Cortex of kidney (tissue), 1 donor: ENCODE measurements at regions not wholly inside any gene's neighbourhood (a gene's known extent, or its start where the extent isn't known, plus 50 kb on each side); places are given as distances from the start of the nearest gene placed in this dataset.

Experiments
- DNase-seq: peaks from one replicate; lab custom pipeline; 2025; lab: John Stamatoyannopoulos, UW

- DNase-seq = no peak
Observed at GRCh38 chr15:66905954-66906353, 159.4 kb upstream of the SMAD3 start.

GRCh38 chr15:66906668-66907614 lies 158.5 kb upstream of the SMAD3 start:
- no peak for DNase-seq

DNA sequence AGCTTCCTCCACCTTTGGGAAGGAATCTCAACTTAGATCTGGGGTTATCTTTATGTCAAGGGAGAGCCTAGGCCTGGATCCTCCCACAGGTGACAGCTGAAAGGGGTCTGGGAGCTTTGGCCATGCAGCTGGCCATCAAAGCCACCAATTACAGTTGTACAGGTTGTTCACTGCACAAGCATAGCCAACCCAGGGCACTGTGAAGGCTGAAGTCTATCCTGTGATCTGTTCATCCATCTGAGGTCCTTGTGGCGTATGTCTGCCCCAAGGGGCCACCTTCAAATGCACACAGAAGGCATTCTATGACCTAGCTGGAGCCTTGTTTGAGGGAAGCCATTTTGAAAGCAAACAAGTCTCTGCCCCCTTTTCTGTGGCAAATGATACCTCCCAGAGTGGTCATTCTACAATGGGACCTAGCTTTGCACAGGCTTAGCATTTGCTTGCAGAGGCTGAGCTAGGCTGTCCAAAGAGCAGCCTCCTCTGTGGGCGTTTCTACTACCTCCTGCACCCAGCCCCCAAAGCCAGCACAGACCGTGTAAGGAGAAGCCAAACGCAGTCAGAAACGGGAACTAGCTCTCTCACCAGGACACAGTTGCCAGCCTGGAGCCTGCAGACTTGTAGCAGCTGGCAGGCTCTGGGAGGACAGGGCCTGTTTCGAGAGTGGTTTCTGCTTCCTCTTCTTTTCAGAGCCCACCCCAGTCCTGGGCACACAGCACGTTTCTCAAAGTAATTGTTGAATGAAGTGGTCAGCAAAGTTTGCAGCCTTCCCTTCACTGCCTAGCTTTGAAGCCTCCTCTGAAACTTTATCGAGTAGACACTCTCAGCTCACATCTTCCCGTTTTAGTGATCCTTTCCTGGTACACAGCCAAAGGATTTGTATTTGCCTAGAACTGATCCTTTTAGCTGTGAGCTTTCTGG lies 157.3 kb upstream of the SMAD3 start:
- no peak for DNase-seq

GRCh38 chr15:66908744-66909095 lies 156.7 kb upstream of the SMAD3 start:
- DNase-seq = no peak

GRCh38 chr15:66909381-66909890 lies 156.0 kb upstream of the SMAD3 start:
- no peak for DNase-seq

- DNase-seq = no peak
Observed at GRCh38 chr15:66911131-66911700, 154.2 kb upstream of the SMAD3 start.

- DNase-seq = no peak
Observed at GRCh38 chr15:66912001-66912400, 153.4 kb upstream of the SMAD3 start.

- no peak for DNase-seq
Observed at GRCh38 chr15:66912441-66912840, 153.0 kb upstream of the SMAD3 start.

DNA sequence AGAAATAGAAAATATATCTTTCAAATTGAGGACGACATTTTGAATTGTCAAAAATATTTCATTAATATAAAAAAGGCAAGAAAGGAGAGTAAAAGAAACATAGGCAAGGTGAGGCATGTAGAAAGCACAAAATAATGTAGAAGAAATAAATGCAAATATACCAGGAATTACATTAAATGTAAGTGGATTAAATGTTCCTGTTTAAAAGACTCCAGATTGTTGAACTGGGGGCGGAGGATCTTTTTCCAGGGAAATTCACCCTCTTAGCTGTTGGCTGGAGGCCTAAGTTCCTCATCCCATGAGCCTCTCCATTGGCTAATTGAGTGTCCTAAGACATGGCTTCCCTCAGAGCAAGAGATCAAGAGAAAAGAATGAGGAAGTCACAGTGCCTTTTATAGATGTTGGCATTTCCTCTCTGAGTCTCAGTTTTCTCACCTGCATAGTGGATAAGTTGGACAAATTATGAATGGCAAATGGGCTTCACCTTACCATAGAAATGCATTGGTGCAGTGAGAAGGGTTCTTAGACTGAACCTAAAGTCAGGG lies 147.4 kb upstream of the SMAD3 start:
- no peak for DNase-seq

GRCh38 chr15:66919421-66919820 lies 146.0 kb upstream of the SMAD3 start:
- no peak for DNase-seq

- DNase-seq = no peak
Observed at GRCh38 chr15:66921319-66921915, 144.0 kb upstream of the SMAD3 start.

DNA sequence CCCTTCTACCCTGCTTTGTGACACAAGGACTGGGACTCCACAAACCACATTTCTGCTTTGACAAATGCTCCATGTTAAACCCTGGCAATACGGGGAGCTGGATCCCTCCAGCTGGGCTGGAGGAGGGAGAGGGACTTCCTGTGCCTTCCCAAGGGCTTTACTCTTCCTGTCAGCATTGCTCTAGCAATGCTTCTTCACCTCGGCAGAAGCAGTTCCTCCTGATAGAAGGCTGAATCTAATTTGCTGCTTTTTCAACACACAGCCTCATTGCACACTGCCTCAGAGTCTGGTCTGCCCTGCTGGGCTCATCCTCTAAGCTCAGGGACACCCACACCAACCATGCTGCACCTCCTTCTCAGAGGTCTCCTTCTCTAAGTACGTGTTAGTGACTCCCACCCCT lies 142.8 kb upstream of the SMAD3 start:
- DNase-seq = no peak

- no peak for DNase-seq
Observed at GRCh38 chr15:66923438-66923881, 141.9 kb upstream of the SMAD3 start.

GRCh38 chr15:66924889-66925288 lies 140.5 kb upstream of the SMAD3 start:
- DNase-seq = no peak

- no peak for DNase-seq
Observed at GRCh38 chr15:66925721-66926120, 139.7 kb upstream of the SMAD3 start.

DNA sequence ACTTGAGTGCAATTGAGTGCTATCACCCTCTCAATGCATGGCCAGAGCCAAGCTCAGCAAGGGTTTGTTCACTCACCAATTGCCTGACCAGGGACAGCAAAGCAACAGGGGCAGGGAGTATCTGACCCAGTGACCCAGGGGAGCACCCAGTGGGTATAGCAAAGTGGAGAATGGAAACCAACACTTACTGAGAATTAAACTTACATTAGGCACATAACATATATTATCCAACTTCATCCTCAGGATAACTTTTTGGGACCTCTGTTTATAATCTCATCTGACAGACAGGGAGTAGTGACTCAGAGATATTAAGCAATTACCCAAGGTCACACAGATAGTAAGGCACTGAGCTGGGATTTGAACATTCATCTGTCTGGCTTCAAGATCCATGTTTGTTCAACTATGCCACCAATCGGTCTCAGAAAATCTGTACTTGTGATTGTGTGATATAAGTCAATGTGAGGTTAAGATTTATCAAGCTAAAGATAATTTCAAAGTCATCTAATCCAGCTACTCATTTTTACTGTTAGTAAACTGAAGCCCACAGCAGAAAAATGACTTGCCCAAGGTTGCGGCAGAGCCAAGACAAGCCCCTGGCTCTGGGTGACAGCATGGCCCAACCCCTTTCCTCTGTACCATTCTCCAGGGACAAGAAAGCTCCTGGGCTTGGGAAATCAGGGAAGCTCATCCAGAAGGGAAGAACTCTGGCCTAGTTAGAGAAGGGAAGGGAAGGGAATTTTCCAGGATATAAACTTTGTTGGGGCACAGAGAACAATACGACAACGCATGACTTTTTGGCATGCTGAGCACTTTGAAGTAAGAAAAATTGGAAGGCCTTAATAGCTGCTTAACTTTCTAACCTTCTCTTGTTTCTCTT lies 138.0 kb upstream of the SMAD3 start:
- no peak for DNase-seq

- no peak for DNase-seq
Observed at GRCh38 chr15:66928101-66928500, 137.3 kb upstream of the SMAD3 start.

GRCh38 chr15:66928784-66929183 lies 136.6 kb upstream of the SMAD3 start:
- no peak for DNase-seq

DNA sequence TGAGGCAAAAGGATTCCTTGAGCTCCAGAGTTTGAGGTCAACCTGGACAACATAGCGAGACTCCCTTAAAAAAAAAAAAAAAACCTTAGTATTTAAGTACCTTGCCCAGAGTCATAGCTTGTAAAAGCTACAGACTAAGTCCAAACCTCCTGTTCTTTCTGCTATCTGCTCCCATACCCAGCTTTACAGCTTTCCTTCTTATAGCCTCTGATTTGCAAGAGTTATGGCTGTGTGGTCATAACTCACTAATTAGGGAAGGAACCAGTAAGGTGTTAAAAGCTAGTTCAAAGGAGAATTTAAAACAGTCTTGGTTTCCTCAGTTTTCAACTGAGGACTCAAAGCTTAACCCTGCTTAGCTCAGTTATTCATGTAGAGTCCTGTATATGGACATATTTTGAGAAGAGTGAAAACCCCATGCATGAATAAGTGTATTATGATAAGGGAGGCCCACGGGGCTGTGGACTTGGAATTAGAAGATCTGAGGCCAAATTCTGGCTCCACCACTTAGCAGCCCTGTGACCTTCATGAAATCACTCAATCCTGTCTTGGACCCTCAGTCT lies 135.5 kb upstream of the SMAD3 start:
- DNase-seq = no peak
